Fibroblast of lung (primary cell): ENCODE measurements at regions not wholly inside any gene's neighbourhood (a gene's known extent, or its start where the extent isn't known, plus 50 kb on each side); places are given as distances from the start of the nearest gene placed in this dataset.

ENCODE experiments used
- DNase-seq, 2 donors: peaks; one replicate each; pipeline versions ENCODE4 v3.0.0 to v3.0.0-alpha.2; 2010; ENCODE audit warnings: low read depth in 2 of 2
- H2AFZ ChIP-seq: 2 replicates; pipeline ENCODE4 v1.5.1; 2012; ENCODE audit warnings: low read length, control low read depth, inconsistent platforms
- H3K27ac ChIP-seq: 2 replicates; pipeline ENCODE4 v1.5.1; 2011; ENCODE audit warnings: low read length, control low read depth; ENCODE audit not compliant: insufficient read depth
- H3K27me3 ChIP-seq: 2 replicates; pipeline ENCODE4 v1.5.1; 2011; ENCODE audit warnings: mild to moderate bottlenecking, low read length; ENCODE audit not compliant: control insufficient read depth, insufficient read depth
- H3K36me3 ChIP-seq: 2 replicates; pipeline ENCODE4 v1.5.1; 2011; ENCODE audit warnings: low read length; ENCODE audit not compliant: control insufficient read depth, insufficient read depth
- H3K4me1 ChIP-seq: 2 replicates; pipeline ENCODE4 v1.5.1; 2011; ENCODE audit warnings: low read length; ENCODE audit not compliant: control insufficient read depth, insufficient read depth; ENCODE audit errors: extremely low read depth
- H3K4me2 ChIP-seq: 2 replicates; pipeline ENCODE4 v1.5.1; 2011; ENCODE audit warnings: low read length, control low read depth; ENCODE audit not compliant: insufficient read depth; ENCODE audit errors: extremely low read depth
- H3K4me3 ChIP-seq, 4 experiments: fragments of 200-600 bp in 1 of 4; sonication (generic) in 1 of 4; replicated peaks in 1 of 4; 2 replicates each; pipeline ENCODE4 v1.5.1; 2011 to 2016; ENCODE audit warnings: low read length in 4 of 4, low read depth in 3 of 4, mild to moderate bottlenecking in 3 of 4, control low read depth in 2 of 4, inconsistent platforms in 1 of 4, mixed read lengths in 1 of 4; ENCODE audit not compliant: insufficient read depth in 1 of 4; ENCODE audit errors: control extremely low read depth in 1 of 4
- H3K79me2 ChIP-seq: 2 replicates; pipeline ENCODE4 v1.5.1; 2012; ENCODE audit warnings: mild to moderate bottlenecking, low read length, inconsistent platforms; ENCODE audit not compliant: control insufficient read depth, insufficient read depth
- H3K9ac ChIP-seq: 2 replicates; pipeline ENCODE4 v1.5.1; 2011; ENCODE audit warnings: mild to moderate bottlenecking, low read length, control low read depth; ENCODE audit not compliant: insufficient read depth
- H3K9me3 ChIP-seq: 2 replicates; pipeline ENCODE4 v1.5.1; 2012; ENCODE audit warnings: low read depth, low read length; ENCODE audit not compliant: control insufficient read depth, insufficient read depth
- H4K20me1 ChIP-seq: 2 replicates; pipeline ENCODE4 v1.5.1; 2011; ENCODE audit warnings: low read length; ENCODE audit not compliant: control insufficient read depth, insufficient read depth; ENCODE audit errors: extremely low read depth
- EZH2 ChIP-seq: IDR thresholded peaks from 2 replicates; pipeline ENCODE4 v1.5.1; 2012; ENCODE audit warnings: low read length, control low read depth, mild to moderate bottlenecking; ENCODE audit errors: missing control alignments
- TF ChIP-seq, protein P1 (sequence below), 2 donors: IDR thresholded peaks in 1 of 2; conservative IDR thresholded peaks in 1 of 2; 1 replicate in 1 of 2; 2 replicates in 1 of 2; pipeline ENCODE4 v1.5.1; 2011 to 2012; ENCODE audit warnings: low read length in 2 of 2, control low read depth in 1 of 2, inconsistent platforms in 1 of 2, low read depth in 1 of 2, mild to moderate bottlenecking in 1 of 2

DNA sequence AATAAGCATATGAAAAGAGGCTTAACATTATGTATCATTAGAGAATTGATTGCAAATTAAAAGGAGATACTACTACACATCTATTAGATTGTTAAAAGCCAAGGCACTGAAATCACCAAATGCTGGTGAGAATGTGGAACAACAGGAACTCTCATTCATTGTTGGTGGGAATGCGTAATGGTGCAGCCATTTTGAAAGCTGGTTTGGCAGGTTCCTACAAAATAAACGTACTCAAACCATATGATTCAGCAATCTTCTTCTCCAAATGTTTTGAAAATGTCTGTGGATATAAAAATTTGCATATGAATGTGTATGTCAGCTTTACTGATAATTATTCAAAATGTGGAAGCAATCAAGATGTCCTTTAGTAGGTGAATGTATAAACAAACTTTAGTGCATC, 176.4 kb upstream of the PLET1 start:
- Histone ChIP-seq H3K4me2 (no peak overlapping the region), H3K4me3 (no peak overlapping the region), H2AFZ (no peak overlapping the region), H3K27me3 (no peaks in the 10 kb centered on the region), H3K4me1 (no peaks in the 10 kb centered on the region), H4K20me1 (no peaks in the 10 kb centered on the region), H3K36me3 (no peaks in the 10 kb centered on the region), H3K9ac (no peak overlapping the region), H3K27ac (no peak overlapping the region), H3K9me3 (no peaks in the 10 kb centered on the region), H3K79me2 (no peaks in the 10 kb centered on the region)
- TF ChIP-seq, protein P1, sequence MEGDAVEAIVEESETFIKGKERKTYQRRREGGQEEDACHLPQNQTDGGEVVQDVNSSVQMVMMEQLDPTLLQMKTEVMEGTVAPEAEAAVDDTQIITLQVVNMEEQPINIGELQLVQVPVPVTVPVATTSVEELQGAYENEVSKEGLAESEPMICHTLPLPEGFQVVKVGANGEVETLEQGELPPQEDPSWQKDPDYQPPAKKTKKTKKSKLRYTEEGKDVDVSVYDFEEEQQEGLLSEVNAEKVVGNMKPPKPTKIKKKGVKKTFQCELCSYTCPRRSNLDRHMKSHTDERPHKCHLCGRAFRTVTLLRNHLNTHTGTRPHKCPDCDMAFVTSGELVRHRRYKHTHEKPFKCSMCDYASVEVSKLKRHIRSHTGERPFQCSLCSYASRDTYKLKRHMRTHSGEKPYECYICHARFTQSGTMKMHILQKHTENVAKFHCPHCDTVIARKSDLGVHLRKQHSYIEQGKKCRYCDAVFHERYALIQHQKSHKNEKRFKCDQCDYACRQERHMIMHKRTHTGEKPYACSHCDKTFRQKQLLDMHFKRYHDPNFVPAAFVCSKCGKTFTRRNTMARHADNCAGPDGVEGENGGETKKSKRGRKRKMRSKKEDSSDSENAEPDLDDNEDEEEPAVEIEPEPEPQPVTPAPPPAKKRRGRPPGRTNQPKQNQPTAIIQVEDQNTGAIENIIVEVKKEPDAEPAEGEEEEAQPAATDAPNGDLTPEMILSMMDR (conservative IDR thresholded peaks at IDR 0.05 in 1 of 2, IDR thresholded peaks at IDR 0.05 in 1 of 2; ENCODE audit: low read depth in 1 of 2, low read length in 2 of 2), result no peak
- TF ChIP-seq EZH2, result no peak
- DNase-seq, result no peak

DNA sequence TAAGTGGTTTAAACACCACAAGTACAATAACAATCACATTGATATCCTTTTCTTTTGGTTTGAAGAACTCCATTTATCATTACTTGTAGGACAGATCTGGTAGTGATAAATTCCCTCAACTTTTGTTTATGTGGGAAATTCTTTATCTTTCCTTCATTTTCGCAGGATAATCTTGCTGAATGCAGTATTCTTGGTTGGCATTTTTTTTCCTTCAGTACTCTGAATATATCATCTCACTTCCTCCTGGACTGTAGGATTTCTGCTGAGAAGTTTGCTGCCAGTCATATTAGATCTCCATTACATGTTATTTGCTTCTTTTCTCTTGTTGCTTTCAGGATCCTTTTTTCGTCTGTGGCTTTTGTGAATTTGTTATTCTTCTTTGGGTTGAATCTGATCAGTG, 179.0 kb upstream of the PLET1 start:
- TF ChIP-seq, protein P1 (conservative IDR thresholded peaks at IDR 0.05 in 1 of 2, IDR thresholded peaks at IDR 0.05 in 1 of 2; ENCODE audit: low read depth in 1 of 2, low read length in 2 of 2), result no peak
- no peak for TF ChIP-seq EZH2
- Histone ChIP-seq H3K79me2 (no peaks in the 10 kb centered on the region), H3K9me3 (no peaks in the 10 kb centered on the region), H3K9ac (no peak overlapping the region), H3K27me3 (no peaks in the 10 kb centered on the region), H3K4me3 (no peak overlapping the region), H4K20me1 (no peaks in the 10 kb centered on the region), H3K4me1 (no peaks in the 10 kb centered on the region), H3K4me2 (no peak overlapping the region), H2AFZ (no peak overlapping the region), H3K27ac (no peak overlapping the region), H3K36me3 (no peaks in the 10 kb centered on the region)
- no peak for DNase-seq

DNA sequence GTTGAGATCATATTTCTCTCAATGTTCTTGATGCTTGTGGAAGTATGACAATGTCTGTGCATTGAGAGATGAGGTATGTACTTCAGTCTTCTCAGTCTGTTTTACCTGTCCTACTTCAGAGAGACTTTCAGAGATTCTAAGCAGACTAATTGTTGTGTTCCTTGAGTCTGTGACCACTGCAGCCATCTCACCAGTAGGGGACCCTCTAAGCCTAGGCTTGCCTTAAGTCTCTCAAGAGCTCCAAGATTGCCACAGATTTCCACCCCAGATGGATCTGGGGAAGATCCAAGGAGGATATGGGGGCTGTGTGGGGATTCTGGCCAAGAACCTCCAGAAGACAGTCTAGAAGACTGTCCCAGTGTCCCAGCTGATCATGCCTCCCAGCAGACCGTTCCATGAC, 179.9 kb upstream of the PLET1 start:
- Histone ChIP-seq H3K4me3 (no peak overlapping the region), H3K4me1 (no peaks in the 10 kb centered on the region), H3K9me3 (no peaks in the 10 kb centered on the region), H3K27ac (no peak overlapping the region), H3K27me3 (no peaks in the 10 kb centered on the region), H3K9ac (no peak overlapping the region), H3K36me3 (no peaks in the 10 kb centered on the region), H3K4me2 (no peak overlapping the region), H4K20me1 (no peaks in the 10 kb centered on the region), H3K79me2 (no peaks in the 10 kb centered on the region), H2AFZ (no peak overlapping the region)
- TF ChIP-seq EZH2, result no peak
- TF ChIP-seq, protein P1 (conservative IDR thresholded peaks at IDR 0.05 in 1 of 2, IDR thresholded peaks at IDR 0.05 in 1 of 2; ENCODE audit: low read depth in 1 of 2, low read length in 2 of 2), result no peak
- no peak for DNase-seq
